Dermis blood vessel endothelial cell (primary cell): ENCODE measurements at regions not wholly inside any gene's neighbourhood (a gene's known extent, or its start where the extent isn't known, plus 50 kb on each side); places are given as distances from the start of the nearest gene placed in this dataset.
"Not testable (repeated sequence)": the region's sequence is repeated elsewhere in the genome, so short reads cannot be mapped to it uniquely, and the experiment has no call there.

ENCODE experiments used
- DNase-seq: peaks from one replicate; pipeline ENCODE4 v3.0.0; 2010

GRCh38 chr4:170248029-170248428 lies 158.3 kb upstream of the AADAT start:
- no peak for DNase-seq

- no peak for DNase-seq
Observed at GRCh38 chr4:170247596-170247995, 157.8 kb upstream of the AADAT start.

- DNase-seq, result no peak
Observed at GRCh38 chr4:170243662-170244288, 154.0 kb upstream of the AADAT start.

DNA sequence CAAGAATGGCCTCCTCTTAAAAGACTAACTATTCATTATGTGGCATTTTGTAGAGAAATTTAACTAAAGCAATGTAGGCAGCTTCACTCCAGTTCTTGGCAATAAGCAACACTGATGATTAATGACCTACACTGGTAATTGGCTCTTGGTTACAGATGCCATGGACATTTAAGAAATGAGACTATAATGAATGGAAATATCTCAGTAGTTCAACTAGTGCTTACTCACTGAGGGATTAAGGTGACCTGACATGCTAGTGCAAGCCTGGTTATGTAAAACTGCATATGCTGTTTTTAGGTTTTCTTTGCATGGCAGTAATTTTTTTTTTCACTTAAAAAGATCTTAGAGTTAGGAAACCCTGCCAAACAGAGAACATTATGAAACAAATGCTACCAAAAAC lies 152.7 kb upstream of the AADAT start:
- no peak for DNase-seq

DNA sequence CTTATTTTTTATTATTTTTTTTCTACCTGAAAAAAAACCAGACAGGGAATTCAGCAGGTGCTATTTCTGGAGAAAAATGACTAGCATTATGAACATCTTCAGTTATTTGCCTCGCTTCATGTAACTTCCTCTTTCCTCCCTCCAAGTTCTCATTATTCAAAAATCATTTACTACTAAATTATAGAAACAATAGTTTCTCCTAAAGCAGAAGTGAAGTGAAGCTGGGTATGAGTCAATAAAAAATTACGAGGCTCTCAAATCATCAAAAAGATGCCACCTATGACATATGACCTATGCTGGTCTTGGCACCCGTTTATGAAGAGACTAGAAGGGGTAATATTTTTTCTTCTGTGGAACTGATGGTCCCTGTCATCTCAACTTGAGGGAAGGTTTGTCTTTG lies 145.0 kb upstream of the AADAT start:
- no peak for DNase-seq

DNA sequence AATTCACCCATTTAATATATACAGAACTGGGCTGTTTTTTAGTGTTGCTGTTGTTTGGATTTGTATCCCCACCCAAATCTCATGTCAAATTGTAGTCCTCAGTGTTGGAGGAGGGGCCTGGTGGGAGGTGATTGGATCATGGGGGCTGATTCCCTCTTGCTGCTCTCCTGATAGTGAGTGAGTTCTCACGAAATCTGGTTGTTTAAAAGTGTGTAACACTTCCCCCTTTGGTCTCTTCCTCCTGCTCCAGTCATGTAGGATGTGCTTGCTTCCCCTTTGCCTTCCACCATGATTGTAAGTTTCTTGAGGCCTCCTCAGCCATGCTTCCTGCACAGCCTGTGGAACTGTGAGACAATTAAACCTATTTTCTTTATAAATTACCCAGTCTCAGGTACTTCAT lies 141.6 kb upstream of the AADAT start:
- no peak for DNase-seq

DNA sequence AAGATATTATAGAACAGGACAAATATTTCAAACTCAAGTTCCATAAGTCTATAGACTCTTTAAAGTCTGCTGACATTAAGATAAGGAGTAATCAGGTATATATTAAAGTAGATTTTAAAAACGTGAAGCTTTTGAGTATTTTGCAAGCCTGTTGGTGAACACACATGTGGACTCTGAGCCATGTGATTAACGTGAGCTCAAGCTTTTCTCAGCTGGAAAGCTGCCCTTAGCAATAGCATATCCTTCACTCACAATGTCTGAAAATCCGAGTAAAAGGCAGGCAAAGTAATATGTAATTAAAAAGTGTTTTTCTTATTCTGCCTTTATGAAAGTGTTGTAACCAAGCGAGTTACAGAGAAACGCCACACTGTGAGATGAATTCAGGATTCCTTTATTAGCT lies 140.5 kb upstream of the AADAT start:
- DNase-seq, result no peak

DNA sequence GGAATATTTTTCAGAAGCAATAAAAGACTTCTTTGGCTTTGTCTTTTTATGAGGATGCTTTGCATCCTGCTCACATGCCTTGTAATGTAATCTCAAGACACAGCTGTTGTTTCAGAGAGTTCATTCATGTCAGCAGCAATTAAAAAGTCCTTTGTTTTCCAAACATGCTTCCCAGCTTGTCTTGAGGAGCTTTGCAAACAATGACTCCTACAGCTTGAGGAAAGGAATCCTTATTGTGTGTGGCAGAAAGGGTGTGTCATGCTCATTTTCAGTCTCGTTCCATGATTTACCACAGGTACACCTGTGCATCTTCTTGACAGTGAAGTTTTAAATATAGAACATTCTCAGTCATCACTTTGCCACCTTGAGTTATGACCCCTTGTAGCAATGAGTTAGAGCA lies 139.2 kb upstream of the AADAT start:
- DNase-seq, result no peak

DNA sequence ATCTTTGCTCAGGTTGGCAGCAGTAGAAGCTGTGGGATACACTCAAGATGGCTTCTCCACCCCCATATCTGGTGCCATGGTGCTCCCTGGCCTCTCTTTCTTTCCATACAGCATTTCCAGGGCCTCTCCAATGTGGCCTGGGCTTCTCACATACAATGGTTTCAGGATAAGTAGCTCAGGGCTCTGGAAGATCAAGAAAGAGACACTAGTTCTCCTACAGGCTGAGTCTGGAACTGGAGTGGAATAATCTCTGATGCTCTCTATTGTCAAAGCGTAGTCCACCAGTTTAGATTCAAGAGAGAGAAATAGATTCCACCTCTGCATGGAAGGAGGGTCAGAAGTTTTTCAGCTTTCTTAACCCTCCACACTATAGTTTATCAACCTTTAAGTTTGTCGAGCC lies 138.2 kb upstream of the AADAT start:
- DNase-seq, result no peak

DNA sequence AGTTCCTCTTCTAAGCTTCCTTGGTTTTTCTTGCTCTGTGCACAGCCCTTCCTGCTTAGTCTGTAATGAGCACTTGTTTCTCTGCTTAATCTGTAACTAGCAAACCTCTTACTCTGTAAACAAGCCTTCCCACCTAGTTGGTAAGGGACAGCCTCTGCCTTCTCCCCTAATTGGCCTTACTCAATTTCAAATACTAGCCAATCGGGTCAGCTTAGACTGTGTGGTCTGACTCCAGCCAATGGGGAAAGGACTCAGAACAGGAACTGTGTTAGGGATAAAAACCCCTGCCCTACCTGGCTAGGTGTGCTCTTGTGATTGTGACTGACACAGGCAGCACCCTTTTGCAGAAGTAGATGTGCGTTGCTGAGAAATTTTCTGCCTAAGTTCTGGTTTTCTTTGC lies 136.5 kb upstream of the AADAT start:
- DNase-seq, result no peak

GRCh38 chr4:170214731-170215130 lies 125.0 kb upstream of the AADAT start:
- DNase-seq, result no peak

GRCh38 chr4:170214101-170214500 lies 124.3 kb upstream of the AADAT start:
- no peak for DNase-seq

DNA sequence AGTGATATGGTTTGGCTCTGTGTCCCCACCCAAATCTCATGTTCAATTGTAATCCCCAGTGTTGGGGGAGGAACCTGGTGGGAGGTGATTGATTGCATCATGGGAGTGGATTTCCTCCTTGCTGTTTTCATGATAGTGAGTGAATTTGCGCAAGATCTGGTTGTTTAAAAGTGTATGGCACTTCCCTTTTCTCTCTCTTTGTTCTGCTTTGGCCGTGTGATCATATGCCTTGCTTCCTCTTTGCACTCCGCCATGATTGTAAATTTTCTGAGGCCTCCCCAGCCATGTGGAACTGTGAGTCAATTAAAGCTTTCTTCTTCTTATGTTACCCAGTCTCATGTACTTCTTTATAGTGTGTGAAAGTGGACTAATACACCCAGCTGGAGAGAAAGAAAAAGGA lies 113.0 kb upstream of the AADAT start:
- DNase-seq, result no peak

- DNase-seq, result no peak
Observed at GRCh38 chr4:170198747-170199146, 109.0 kb upstream of the AADAT start.

GRCh38 chr4:170194794-170195193 lies 105.0 kb upstream of the AADAT start:
- DNase-seq, result not testable (repeated sequence)

DNA sequence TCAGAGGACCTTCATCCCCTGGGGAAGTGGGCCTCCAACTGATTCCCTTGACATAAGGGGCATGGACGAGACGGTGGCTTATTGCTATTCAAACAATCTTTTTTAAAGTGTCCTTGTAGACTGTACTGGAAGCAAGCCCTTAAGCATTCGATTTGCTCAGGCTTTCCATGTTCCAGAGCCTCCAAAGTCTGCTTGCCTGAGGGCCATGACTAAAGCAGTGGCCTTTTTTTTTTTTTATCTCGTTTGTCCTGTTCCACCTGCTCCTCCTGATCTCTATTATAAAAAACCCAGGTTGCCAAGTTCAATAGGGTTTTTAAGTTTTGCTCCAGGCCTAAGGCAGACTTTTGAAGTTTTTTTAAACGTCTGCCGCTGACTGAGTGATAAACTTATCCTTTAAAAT lies 103.7 kb upstream of the AADAT start:
- DNase-seq, result no peak

DNA sequence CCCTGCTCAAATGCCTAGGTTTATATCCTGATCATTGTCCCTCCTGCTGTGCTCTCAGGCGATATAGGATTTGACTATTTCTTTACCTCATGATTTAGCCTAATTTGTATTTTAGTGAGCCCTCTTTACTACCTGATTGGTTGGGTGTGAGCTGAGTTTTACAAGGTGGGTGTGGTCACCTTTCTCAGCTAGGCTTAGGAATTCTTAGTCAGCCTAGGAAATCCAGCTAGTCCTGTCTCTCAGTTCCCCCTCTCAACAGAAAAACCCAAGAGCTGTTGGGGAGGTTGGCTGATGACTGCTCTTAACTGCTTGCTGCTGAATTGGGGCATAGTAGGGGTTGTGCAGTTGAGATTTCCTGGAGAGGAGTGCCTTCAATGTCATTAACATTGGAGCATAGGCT lies 100.5 kb upstream of the AADAT start:
- no peak for DNase-seq

DNA sequence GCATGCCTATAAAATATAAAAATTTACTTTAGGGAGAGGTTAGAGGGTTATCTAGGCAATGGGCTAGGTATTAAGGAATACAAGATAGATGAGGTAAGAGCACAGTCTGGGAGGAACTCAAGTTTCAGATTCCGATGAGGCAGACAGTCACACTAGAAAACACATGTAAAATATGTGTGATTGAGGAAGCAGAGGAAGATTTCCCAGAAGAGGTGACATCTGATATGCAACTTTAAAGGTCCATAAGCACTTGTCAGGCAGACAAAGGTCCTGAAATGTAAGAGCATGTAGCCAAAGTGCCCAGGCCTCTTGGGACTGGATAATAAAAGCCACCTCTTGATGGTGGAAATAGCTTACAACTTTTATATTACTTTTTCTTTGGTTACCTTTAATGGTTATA lies 81.1 kb upstream of the AADAT start:
- DNase-seq, result no peak

- DNase-seq, result no peak
Observed at GRCh38 chr4:170169699-170170098, 79.9 kb upstream of the AADAT start.

DNA sequence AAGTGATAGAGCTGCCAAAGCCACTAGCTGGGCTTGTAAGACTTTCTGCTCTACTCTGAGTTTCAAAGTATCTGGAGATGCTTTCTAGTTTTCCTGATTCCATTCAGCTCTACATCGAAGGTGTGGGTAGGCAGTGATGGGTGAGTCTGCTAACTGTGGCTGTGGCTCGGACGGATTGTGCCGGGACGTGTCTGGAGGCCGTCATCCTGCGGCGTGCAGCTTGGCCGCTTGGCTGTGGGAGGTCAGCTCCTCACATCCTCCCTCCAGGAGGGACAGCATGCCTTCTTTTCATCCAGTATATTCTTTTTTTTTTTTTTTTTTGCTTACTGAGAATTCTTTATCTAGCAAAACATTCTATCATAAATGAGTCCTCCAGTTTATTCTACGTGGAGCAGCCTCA lies 77.9 kb upstream of the AADAT start:
- no peak for DNase-seq

DNA sequence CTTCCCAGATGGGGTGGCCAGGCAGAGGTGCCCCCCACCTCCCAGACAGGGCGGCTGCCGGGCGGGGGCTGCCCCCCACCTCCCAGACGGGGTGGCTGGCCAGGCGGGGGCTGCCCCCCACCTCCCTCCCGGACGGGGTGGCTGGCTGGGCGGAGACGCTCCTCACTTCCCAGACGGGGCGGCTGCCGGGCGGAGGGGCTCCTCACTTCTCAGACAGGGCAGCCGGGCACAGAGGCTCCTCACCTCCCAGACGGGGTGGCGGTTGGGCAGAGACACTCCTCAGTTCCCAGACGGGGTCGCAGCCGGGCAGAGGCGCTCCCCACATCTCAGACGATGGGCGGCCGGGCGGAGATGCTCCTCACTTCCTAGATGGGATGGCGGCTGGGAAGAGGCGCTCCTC lies 76.4 kb upstream of the AADAT start:
- not testable (repeated sequence) for DNase-seq

GRCh38 chr4:170162416-170162815 lies 72.7 kb upstream of the AADAT start:
- no peak for DNase-seq

DNA sequence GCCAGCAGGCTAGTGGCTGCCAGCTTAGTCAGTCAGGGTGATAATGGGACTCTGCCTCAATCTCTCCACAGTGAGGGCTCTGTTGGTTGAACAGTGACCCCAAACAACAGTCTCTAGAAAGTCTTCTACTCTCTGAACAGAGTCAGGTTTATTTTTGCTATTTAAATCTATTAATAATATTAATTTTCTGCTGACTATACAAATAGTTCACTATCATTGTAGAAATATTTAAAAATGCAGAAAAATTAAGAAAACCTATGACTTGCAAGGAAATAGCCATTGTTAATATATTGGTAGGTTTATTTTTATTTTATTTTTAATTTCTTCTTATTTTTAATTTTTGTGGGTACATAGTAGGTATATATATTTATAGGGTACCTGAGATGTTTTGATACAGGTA lies 67.9 kb upstream of the AADAT start:
- DNase-seq, result no peak

GRCh38 chr4:170145120-170145519 lies 55.4 kb upstream of the AADAT start:
- DNase-seq, result no peak

- DNase-seq, result no peak
Observed at GRCh38 chr4:170139764-170140163, 50.0 kb upstream of the AADAT start.
